ENCODE measurements at regions not wholly inside any gene's neighbourhood (a gene's known extent, or its start where the extent isn't known, plus 50 kb on each side); places are given as distances from the start of the nearest gene placed in this dataset.
A peak's percentile ranks its signal among the peaks of the same experiment; 100 is the strongest.

GRCh38 chr4:12689457-12689856 lies 794.7 kb downstream of the RAB28 start:
- FAIRE-seq (no peak), ATAC-seq (no peak), DNase-seq (ENCODE audit: low read depth in 1 of 2, low spot score in 1 of 2) (no peak)
- WGBS (ENCODE audit: missing lambda C conversion rate) = 59% methylated on average over 2 of the region's 2 CpGs
- CTCF ChIA-PET = no interaction called here
- no peak overlapping the region for H3K27ac ChIP-seq
- no peak overlapping the region for H3K4me2 ChIP-seq
- H3K4me3 ChIP-seq = no peak overlapping the region
- no peaks in the 10 kb centered on the region for H3K9me3 ChIP-seq
- H3K4me1 ChIP-seq = no peaks in the 10 kb centered on the region
- TF ChIP-seq RARB (CRISPR knock-in tag; IDR thresholded peaks at IDR 0.05) (no peak), HOXA7 (CRISPR knock-in tag; IDR thresholded peaks at IDR 0.05) (no peak), MYC (IDR thresholded peaks at IDR 0.05; ENCODE audit: borderline replicate concordance, low read length) (no peak), KDM1A (IDR thresholded peaks at IDR 0.05; ENCODE audit: low read depth) (no peak), HEYL (CRISPR knock-in tag; IDR thresholded peaks at IDR 0.05) (no peak), SREBF2 (IDR thresholded peaks at IDR 0.05) (no peak), REST (IDR thresholded peaks at IDR 0.05) (no peak), ELK1 (IDR thresholded peaks at IDR 0.05; ENCODE audit: low read depth, low read length) (no peak), RNF2 (IDR thresholded peaks at IDR 0.05; ENCODE audit: borderline replicate concordance, low read depth) (no peak), NPAS2 (CRISPR knock-in tag; IDR thresholded peaks at IDR 0.05; ENCODE audit: borderline replicate concordance) (no peak), ZC3H11A (IDR thresholded peaks at IDR 0.05) (no peak), ESRRA (IDR thresholded peaks at IDR 0.05; ENCODE audit: borderline replicate concordance, low read length) (no peak), FOSB (CRISPR knock-in tag; IDR thresholded peaks at IDR 0.05) (no peak), CHD4 (IDR thresholded peaks at IDR 0.05; ENCODE audit: borderline replicate concordance) (no peak), HOXB13 (CRISPR knock-in tag; IDR thresholded peaks at IDR 0.05; ENCODE audit: low read depth) (no peak), FOXS1 (CRISPR knock-in tag; IDR thresholded peaks at IDR 0.05) (no peak), ZSCAN20 (CRISPR knock-in tag; IDR thresholded peaks at IDR 0.05) (no peak), USF2 (IDR thresholded peaks at IDR 0.05) (no peak)
- POLR2A ChIA-PET = no interaction called here

- H3K27ac ChIP-seq = no peak overlapping the region
- ChIA-PET CTCF (interaction anchor here (0.5 to 0.6 kb wide), 2 partner anchors 51 to 880 kb away, joined by 3 to 5 read pairs; no protein-coding TSS in a partner anchor), POLR2A (no interaction called here)
- H3K4me1 ChIP-seq = no peaks in the 10 kb centered on the region
- no peak overlapping the region for H3K4me2 ChIP-seq
- DNase-seq (ENCODE audit: low read depth in 1 of 2, low spot score in 1 of 2) (peak in 1 of 2 experiments; percentile 0), FAIRE-seq (no peak), ATAC-seq (no peak)
- no peaks in the 10 kb centered on the region for H3K9me3 ChIP-seq
- WGBS (ENCODE audit: missing lambda C conversion rate) = 8% methylated on average over 2 of the region's 2 CpGs
- H3K4me3 ChIP-seq = no peak overlapping the region
- no peak for TF ChIP-seq POLR2AphosphoS2 (conservative IDR thresholded peaks at IDR 0.05; ENCODE audit: low read length)
- no peak for TF ChIP-seq ZC3H11A (IDR thresholded peaks at IDR 0.05)
- no peak for TF ChIP-seq E2F6 (IDR thresholded peaks at IDR 0.05; ENCODE audit: borderline replicate concordance, low read depth)
- no peak for TF ChIP-seq CBX8 (IDR thresholded peaks at IDR 0.05)
- TF ChIP-seq KDM1A (IDR thresholded peaks at IDR 0.05; ENCODE audit: low read depth) = no peak
- no peak for TF ChIP-seq FOSL2 (IDR thresholded peaks at IDR 0.05)
- no peak for TF ChIP-seq FOSL2 (CRISPR knock-in tag; IDR thresholded peaks at IDR 0.05)
- no peak for TF ChIP-seq RFX5 (IDR thresholded peaks at IDR 0.05)
- no peak for TF ChIP-seq MYC (IDR thresholded peaks at IDR 0.05; ENCODE audit: borderline replicate concordance, low read length)
- no peak for TF ChIP-seq ELK1 (IDR thresholded peaks at IDR 0.05; ENCODE audit: low read depth, low read length)
- no peak for TF ChIP-seq BCL3 (IDR thresholded peaks at IDR 0.05)
- no peak for TF ChIP-seq TFCP2L1 (CRISPR knock-in tag; IDR thresholded peaks at IDR 0.05)
- TF ChIP-seq PBX3 (IDR thresholded peaks at IDR 0.05) = no peak
Measured at GRCh38 chr4:12679217-12679616, 804.9 kb downstream of the RAB28 start.
